ENCODE measurements at regions not wholly inside any gene's neighbourhood (a gene's known extent, or its start where the extent isn't known, plus 50 kb on each side); places are given as distances from the start of the nearest gene placed in this dataset.
A peak's percentile ranks its signal among the peaks of the same experiment; 100 is the strongest.

GRCh38 chr7:136698231-136698630 lies 170.2 kb upstream of the CHRM2 start:
- H3K4me1 ChIP-seq, result peaks cover 0 to 7% (median 0%) of the 10 kb centered on the region in 9 donors
- no peaks in the 10 kb centered on the region for H3K27me3 ChIP-seq
- ATAC-seq, result peak in 5 of 8 donors; percentile 67 to 83 (median 74)
- H3K27ac ChIP-seq, result no peak overlapping the region
- H3K36me3 ChIP-seq, result no peaks in the 10 kb centered on the region
- intact Hi-C loops (cut with DNase I), result no loop called here
- no peak for DNase-seq
- H3K9me3 ChIP-seq, result peaks cover 0 to 7% (median 0%) of the 10 kb centered on the region in 11 donors
- no peak for TF ChIP-seq CTCF (IDR thresholded peaks at IDR 0.05)
- WGBS, 2 donors, result 22 to 39% methylated on average over 3 of the region's 3 CpGs
- no peak overlapping the region for H3K4me3 ChIP-seq

GRCh38 chr7:136697271-136697670 lies 171.2 kb upstream of the CHRM2 start:
- 76 to 83% methylated on average over 2 of the region's 2 CpGs for WGBS, 2 donors
- no peaks in the 10 kb centered on the region for H3K27me3 ChIP-seq
- TF ChIP-seq CTCF (IDR thresholded peaks at IDR 0.05), result no peak
- H3K4me3 ChIP-seq, result no peak overlapping the region
- DNase-seq (no peak), ATAC-seq (no peak)
- H3K9me3 ChIP-seq, result peaks cover 0 to 7% (median 0%) of the 10 kb centered on the region in 11 donors
- no peaks in the 10 kb centered on the region for H3K36me3 ChIP-seq
- intact Hi-C loops (cut with DNase I), result no loop called here
- H3K4me1 ChIP-seq, result peaks cover 0 to 7% (median 0%) of the 10 kb centered on the region in 9 donors
- no peak overlapping the region for H3K27ac ChIP-seq

GRCh38 chr7:136693166-136694119 lies 175.0 kb upstream of the CHRM2 start:
- peaks cover 0 to 7% (median 0%) of the 10 kb centered on the region in 11 donors for H3K9me3 ChIP-seq
- peaks cover 0 to 3% (median 0%) of the 10 kb centered on the region in 9 donors for H3K4me1 ChIP-seq
- ATAC-seq, result no peak
- no peak overlapping the region for H3K4me3 ChIP-seq
- 47 to 56% methylated on average over 4 of the region's 4 CpGs for WGBS, 2 donors
- TF ChIP-seq CTCF (IDR thresholded peaks at IDR 0.05), result no peak
- no peak overlapping the region for H3K27ac ChIP-seq
- intact Hi-C loops (cut with DNase I), result no loop called here
- H3K36me3 ChIP-seq, result no peaks in the 10 kb centered on the region
- no peak for DNase-seq
- H3K27me3 ChIP-seq, result no peaks in the 10 kb centered on the region

- DNase-seq (no peak), ATAC-seq (no peak)
- no peak overlapping the region for H3K27ac ChIP-seq
- no peak overlapping the region for H3K4me3 ChIP-seq
- H3K4me1 ChIP-seq, result no peaks in the 10 kb centered on the region
- no peaks in the 10 kb centered on the region for H3K27me3 ChIP-seq
- intact Hi-C loops (cut with DNase I), result no loop called here
- no peaks in the 10 kb centered on the region for H3K36me3 ChIP-seq
- TF ChIP-seq CTCF (IDR thresholded peaks at IDR 0.05), result no peak
- WGBS, 2 donors, result 23 to 37% methylated on average over 3 of the region's 3 CpGs
- peaks cover 0 to 7% (median 0%) of the 10 kb centered on the region in 11 donors for H3K9me3 ChIP-seq
Measured at GRCh38 chr7:136692221-136692620, 176.2 kb upstream of the CHRM2 start.
